ENCODE measurements at regions not wholly inside any gene's neighbourhood (a gene's known extent, or its start where the extent isn't known, plus 50 kb on each side); places are given as distances from the start of the nearest gene placed in this dataset.

GRCh38 chr2:52210161-52210560 lies 1178.2 kb upstream of the NRXN1 start:
- TF ChIP-seq, protein P1, sequence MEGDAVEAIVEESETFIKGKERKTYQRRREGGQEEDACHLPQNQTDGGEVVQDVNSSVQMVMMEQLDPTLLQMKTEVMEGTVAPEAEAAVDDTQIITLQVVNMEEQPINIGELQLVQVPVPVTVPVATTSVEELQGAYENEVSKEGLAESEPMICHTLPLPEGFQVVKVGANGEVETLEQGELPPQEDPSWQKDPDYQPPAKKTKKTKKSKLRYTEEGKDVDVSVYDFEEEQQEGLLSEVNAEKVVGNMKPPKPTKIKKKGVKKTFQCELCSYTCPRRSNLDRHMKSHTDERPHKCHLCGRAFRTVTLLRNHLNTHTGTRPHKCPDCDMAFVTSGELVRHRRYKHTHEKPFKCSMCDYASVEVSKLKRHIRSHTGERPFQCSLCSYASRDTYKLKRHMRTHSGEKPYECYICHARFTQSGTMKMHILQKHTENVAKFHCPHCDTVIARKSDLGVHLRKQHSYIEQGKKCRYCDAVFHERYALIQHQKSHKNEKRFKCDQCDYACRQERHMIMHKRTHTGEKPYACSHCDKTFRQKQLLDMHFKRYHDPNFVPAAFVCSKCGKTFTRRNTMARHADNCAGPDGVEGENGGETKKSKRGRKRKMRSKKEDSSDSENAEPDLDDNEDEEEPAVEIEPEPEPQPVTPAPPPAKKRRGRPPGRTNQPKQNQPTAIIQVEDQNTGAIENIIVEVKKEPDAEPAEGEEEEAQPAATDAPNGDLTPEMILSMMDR (optimal IDR thresholded peaks at IDR 0.05 in 1 of 3, IDR thresholded peaks at IDR 0.05 in 1 of 3, conservative IDR thresholded peaks at IDR 0.05 in 1 of 3; ENCODE audit: extremely low read depth in 1 of 3, insufficient read depth in 2 of 3, low read length in 3 of 3) = no peak
- no peak for TF ChIP-seq EZH2 (IDR thresholded peaks at IDR 0.05; ENCODE audit: low read length)
